ENCODE measurements at regions not wholly inside any gene's neighbourhood (a gene's known extent, or its start where the extent isn't known, plus 50 kb on each side); places are given as distances from the start of the nearest gene placed in this dataset.
A peak's percentile ranks its signal among the peaks of the same experiment; 100 is the strongest.

DNA sequence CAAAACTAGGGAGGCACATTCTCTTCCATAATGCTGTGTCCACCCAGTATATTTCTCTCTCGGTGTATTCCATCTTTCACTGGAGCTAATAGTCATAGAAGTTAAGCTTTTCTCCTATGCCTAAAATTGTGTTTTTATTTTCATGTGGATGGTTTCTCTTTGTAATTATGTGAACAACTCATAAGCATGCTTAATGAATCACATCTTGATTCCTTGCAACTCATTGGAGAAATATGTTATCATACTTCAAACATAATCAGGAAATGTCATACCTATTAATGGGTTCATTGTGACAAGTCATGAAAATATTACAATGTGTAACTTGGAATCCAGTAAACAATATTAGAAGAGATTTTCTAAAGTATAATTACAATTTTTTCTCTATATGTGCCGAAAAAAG lies 186.3 kb downstream of the SLC7A11 start:
- no peaks in the 10 kb centered on the region for H3K36me3 Mint-ChIP-seq (ENCODE audit: low read depth)
- no peak overlapping the region for H3K4me3 Mint-ChIP-seq
- TF ChIP-seq, protein P1, sequence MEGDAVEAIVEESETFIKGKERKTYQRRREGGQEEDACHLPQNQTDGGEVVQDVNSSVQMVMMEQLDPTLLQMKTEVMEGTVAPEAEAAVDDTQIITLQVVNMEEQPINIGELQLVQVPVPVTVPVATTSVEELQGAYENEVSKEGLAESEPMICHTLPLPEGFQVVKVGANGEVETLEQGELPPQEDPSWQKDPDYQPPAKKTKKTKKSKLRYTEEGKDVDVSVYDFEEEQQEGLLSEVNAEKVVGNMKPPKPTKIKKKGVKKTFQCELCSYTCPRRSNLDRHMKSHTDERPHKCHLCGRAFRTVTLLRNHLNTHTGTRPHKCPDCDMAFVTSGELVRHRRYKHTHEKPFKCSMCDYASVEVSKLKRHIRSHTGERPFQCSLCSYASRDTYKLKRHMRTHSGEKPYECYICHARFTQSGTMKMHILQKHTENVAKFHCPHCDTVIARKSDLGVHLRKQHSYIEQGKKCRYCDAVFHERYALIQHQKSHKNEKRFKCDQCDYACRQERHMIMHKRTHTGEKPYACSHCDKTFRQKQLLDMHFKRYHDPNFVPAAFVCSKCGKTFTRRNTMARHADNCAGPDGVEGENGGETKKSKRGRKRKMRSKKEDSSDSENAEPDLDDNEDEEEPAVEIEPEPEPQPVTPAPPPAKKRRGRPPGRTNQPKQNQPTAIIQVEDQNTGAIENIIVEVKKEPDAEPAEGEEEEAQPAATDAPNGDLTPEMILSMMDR (IDR thresholded peaks at IDR 0.05), result no peak
- peaks cover 14% of the 10 kb centered on the region for H3K4me1 Mint-ChIP-seq
- H3K27me3 Mint-ChIP-seq (ENCODE audit: low read depth, poor library complexity), result peaks cover 3% of the 10 kb centered on the region
- H3K27ac Mint-ChIP-seq, result peak overlapping the region; percentile 58
- peaks cover 6% of the 10 kb centered on the region for H3K9me3 Mint-ChIP-seq
- no peak for DNase-seq

DNA sequence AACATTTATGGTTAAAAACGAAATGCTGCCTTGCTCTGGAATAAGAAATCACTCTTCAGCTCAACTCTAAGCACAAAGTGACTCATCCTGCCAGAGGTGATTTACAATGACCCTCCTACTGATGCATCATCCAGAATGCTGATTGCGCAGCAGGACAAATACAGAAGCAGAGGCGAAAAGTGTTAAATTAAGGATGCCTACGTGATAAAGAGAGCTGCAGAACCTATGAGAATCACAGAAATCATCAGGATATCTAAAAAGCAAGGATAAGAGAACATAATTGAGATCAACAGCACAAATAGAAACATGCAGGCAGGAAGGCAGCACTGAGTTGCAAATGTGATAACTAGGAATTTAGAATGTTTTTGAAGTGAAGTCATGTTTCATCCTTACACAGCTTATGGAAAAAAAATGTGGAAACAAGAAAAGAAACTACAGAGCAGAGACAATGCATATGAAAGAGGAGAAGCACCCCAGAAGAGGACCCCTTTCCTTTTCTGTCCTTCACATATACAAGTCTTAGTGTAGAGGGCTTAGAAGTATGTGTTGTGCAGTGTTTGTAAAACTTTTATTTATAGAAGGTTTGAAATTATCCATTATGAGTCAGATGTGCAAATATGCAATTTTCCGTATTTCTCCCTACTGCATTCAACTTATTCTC lies 188.4 kb downstream of the SLC7A11 start:
- DNase-seq, result no peak
- H3K27ac Mint-ChIP-seq, result no peak overlapping the region
- no peaks in the 10 kb centered on the region for H3K36me3 Mint-ChIP-seq (ENCODE audit: low read depth)
- H3K4me1 Mint-ChIP-seq, result peaks cover 24% of the 10 kb centered on the region
- TF ChIP-seq, protein P1 (IDR thresholded peaks at IDR 0.05), result no peak
- H3K4me3 Mint-ChIP-seq, result no peak overlapping the region
- H3K9me3 Mint-ChIP-seq, result peaks cover 6% of the 10 kb centered on the region
- H3K27me3 Mint-ChIP-seq (ENCODE audit: low read depth, poor library complexity), result peaks cover 3% of the 10 kb centered on the region

GRCh38 chr4:138052806-138053632 lies 189.1 kb downstream of the SLC7A11 start:
- no peak overlapping the region for H3K4me3 Mint-ChIP-seq
- H3K9me3 Mint-ChIP-seq, result peaks cover 6% of the 10 kb centered on the region
- peaks cover 3% of the 10 kb centered on the region for H3K27me3 Mint-ChIP-seq (ENCODE audit: low read depth, poor library complexity)
- H3K27ac Mint-ChIP-seq, result no peak overlapping the region
- H3K4me1 Mint-ChIP-seq, result peaks cover 24% of the 10 kb centered on the region
- DNase-seq, result no peak
- no peaks in the 10 kb centered on the region for H3K36me3 Mint-ChIP-seq (ENCODE audit: low read depth)
- TF ChIP-seq, protein P1 (IDR thresholded peaks at IDR 0.05), result no peak

- Mint-ChIP-seq H3K4me1 (peaks cover 29% of the 10 kb centered on the region), H3K27ac (no peak overlapping the region), H3K36me3 (ENCODE audit: low read depth) (no peaks in the 10 kb centered on the region), H3K9me3 (peaks cover 6% of the 10 kb centered on the region), H3K27me3 (ENCODE audit: low read depth, poor library complexity) (peaks cover 3% of the 10 kb centered on the region), H3K4me3 (no peak overlapping the region)
- DNase-seq, result no peak
- TF ChIP-seq, protein P1 (IDR thresholded peaks at IDR 0.05), result no peak
Observed at GRCh38 chr4:138051157-138051556, 191.0 kb downstream of the SLC7A11 start.

DNA sequence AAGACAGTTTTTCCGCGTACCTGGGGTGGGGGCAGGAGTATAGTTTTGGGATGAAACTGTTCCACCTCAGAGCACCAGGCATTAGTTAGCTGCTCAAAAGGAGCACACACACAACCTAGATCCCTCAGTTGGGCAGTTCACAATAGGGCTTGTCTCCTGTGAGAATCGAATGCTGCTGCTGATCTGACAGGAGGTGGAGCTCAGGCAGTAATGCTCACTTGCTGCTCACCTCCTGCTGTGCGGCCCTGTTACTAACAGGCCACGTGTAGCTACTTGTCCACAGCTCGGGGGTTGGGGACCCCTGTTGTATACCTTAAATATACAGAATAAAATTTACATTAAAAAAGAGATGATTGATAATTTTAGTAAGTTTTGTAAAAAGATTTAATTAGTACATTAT lies 191.5 kb downstream of the SLC7A11 start:
- Mint-ChIP-seq H3K4me1 (peaks cover 31% of the 10 kb centered on the region), H3K36me3 (ENCODE audit: low read depth) (no peaks in the 10 kb centered on the region), H3K9me3 (peaks cover 6% of the 10 kb centered on the region), H3K4me3 (no peak overlapping the region), H3K27ac (no peak overlapping the region), H3K27me3 (ENCODE audit: low read depth, poor library complexity) (peaks cover 3% of the 10 kb centered on the region)
- TF ChIP-seq, protein P1 (IDR thresholded peaks at IDR 0.05), result no peak
- DNase-seq, result no peak
